K562 (cell line): ENCODE measurements at regions not wholly inside any gene's neighbourhood (a gene's known extent, or its start where the extent isn't known, plus 50 kb on each side); places are given as distances from the start of the nearest gene placed in this dataset.

ENCODE experiments used
- FOXK2 ChIP-seq, 2 experiments: fragments of 450-650 bp; IDR thresholded peaks in 1 of 2; conservative IDR thresholded peaks in 1 of 2; 2 replicates each; pipeline ENCODE4 v1.6.1; 2016; ENCODE audit warnings: low read depth in 2 of 2, mild to moderate bottlenecking in 1 of 2
- HDAC3 ChIP-seq: fragments of 450-650 bp; IDR thresholded peaks from 2 replicates; pipeline ENCODE4 v1.6.1; 2018; ENCODE audit warnings: borderline replicate concordance, mild to moderate bottlenecking, moderate library complexity; ENCODE audit not compliant: partially characterized antibody
- ILF3 ChIP-seq: fragments of 450-650 bp; IDR thresholded peaks from 2 replicates; pipeline ENCODE4 v1.6.1; 2018; ENCODE audit warnings: antibody characterized with exemption, mild to moderate bottlenecking, moderate library complexity, borderline replicate concordance
- SUPT5H ChIP-seq: fragments of 450-650 bp; IDR thresholded peaks from 2 replicates; pipeline ENCODE4 v1.6.1; 2016
- ZNF395 ChIP-seq: fragments of 200-800 bp; sonication (Bioruptor generic); IDR thresholded peaks from 2 replicates; pipeline ENCODE4 v1.6.1; 2017; ENCODE audit warnings: missing genetic modification characterization, missing compliant biosample characterization
- TF ChIP-seq, protein P1 (sequence below): fragments of 450-650 bp; IDR thresholded peaks from 2 replicates; pipeline ENCODE4 v1.6.1; 2016; ENCODE audit warnings: low read depth
- TF ChIP-seq, protein P2 (sequence below): fragments of 450-650 bp; IDR thresholded peaks from 2 replicates; pipeline ENCODE4 v1.6.1; 2016; ENCODE audit warnings: antibody characterized with exemption

GRCh38 chr16:86244158-86244557, 266.2 kb upstream of the FOXF1 start (continued):
- TF ChIP-seq, protein P1, sequence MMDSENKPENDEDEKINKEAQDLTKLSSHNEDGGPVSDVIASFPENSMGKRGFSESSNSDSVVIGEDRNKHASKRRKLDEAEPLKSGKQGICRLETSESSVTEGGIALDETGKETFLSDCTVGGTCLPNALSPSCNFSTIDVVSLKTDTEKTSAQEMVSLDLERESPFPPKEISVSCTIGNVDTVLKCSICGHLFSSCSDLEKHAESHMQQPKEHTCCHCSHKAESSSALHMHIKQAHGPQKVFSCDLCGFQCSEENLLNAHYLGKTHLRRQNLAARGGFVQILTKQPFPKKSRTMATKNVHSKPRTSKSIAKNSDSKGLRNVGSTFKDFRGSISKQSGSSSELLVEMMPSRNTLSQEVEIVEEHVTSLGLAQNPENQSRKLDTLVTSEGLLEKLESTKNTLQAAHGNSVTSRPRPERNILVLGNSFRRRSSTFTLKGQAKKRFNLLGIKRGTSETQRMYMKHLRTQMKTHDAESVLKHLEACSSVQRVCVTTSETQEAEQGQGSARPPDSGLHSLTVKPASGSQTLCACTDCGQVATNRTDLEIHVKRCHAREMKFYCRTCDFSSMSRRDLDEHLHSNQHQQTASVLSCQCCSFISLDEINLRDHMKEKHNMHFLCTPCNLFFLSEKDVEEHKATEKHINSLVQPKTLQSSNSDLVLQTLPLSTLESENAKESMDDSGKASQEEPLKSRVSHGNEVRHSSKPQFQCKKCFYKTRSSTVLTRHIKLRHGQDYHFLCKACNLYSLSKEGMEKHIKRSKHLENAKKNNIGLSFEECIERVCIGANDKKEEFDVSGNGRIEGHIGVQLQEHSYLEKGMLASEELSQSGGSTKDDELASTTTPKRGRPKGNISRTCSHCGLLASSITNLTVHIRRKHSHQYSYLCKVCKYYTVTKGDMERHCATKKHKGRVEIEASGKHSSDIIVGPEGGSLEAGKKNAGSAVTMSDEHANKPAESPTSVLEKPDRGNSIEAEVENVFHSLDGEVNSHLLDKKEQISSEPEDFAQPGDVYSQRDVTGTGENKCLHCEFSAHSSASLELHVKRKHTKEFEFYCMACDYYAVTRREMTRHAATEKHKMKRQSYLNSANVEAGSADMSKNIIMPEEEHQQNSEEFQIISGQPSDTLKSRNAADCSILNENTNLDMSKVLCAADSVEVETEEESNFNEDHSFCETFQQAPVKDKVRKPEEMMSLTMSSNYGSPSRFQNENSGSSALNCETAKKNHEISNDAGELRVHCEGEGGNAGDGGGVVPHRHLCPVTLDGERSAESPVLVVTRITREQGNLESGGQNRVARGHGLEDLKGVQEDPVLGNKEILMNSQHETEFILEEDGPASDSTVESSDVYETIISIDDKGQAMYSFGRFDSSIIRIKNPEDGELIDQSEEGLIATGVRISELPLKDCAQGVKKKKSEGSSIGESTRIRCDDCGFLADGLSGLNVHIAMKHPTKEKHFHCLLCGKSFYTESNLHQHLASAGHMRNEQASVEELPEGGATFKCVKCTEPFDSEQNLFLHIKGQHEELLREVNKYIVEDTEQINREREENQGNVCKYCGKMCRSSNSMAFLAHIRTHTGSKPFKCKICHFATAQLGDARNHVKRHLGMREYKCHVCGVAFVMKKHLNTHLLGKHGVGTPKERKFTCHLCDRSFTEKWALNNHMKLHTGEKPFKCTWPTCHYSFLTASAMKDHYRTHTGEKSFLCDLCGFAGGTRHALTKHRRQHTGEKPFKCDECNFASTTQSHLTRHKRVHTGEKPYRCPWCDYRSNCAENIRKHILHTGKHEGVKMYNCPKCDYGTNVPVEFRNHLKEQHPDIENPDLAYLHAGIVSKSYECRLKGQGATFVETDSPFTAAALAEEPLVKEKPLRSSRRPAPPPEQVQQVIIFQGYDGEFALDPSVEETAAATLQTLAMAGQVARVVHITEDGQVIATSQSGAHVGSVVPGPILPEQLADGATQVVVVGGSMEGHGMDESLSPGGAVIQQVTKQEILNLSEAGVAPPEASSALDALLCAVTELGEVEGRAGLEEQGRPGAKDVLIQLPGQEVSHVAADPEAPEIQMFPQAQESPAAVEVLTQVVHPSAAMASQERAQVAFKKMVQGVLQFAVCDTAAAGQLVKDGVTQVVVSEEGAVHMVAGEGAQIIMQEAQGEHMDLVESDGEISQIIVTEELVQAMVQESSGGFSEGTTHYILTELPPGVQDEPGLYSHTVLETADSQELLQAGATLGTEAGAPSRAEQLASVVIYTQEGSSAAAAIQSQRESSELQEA = no peak
- TF ChIP-seq HDAC3 (no peak), SUPT5H (no peak), FOXK2 (conservative IDR thresholded peaks at IDR 0.05 in 1 of 2, IDR thresholded peaks at IDR 0.05 in 1 of 2; ENCODE audit: low read depth in 2 of 2) (no peak), ILF3 (no peak), ZNF395 (CRISPR knock-in tag) (no peak)
- TF ChIP-seq, protein P2, sequence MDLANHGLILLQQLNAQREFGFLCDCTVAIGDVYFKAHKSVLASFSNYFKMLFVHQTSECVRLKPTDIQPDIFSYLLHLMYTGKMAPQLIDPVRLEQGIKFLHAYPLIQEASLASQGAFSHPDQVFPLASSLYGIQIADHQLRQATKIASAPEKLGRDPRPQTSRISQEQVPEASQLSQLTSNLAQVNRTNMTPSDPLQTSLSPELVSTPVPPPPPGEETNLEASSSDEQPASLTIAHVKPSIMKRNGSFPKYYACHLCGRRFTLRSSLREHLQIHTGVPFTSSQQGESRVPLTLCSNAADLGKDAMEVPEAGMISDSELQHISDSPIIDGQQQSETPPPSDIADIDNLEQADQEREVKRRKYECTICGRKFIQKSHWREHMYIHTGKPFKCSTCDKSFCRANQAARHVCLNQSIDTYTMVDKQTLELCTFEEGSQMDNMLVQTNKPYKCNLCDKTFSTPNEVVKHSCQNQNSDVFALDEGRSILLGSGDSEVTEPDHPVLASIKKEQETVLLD = no peak
